HEK293 (cell line): ENCODE measurements at regions not wholly inside any gene's neighbourhood (a gene's known extent, or its start where the extent isn't known, plus 50 kb on each side); places are given as distances from the start of the nearest gene placed in this dataset.

Experiments
- CTCF ChIP-seq: fragments of 450-650 bp; formaldehyde crosslinking; IDR thresholded peaks from 2 replicates; pipeline ENCODE4 v1.5.1; 2016; ENCODE audit warnings: missing biosample characterization, missing genetic modification characterization
- ZBTB21 ChIP-seq: fragments of 450-650 bp; formaldehyde crosslinking; IDR thresholded peaks from 2 replicates; pipeline ENCODE4 v1.5.1; 2017; ENCODE audit warnings: missing biosample characterization, missing genetic modification characterization
- ZNF112 ChIP-seq: fragments of 450-650 bp; formaldehyde crosslinking; IDR thresholded peaks from 2 replicates; pipeline ENCODE4 v1.5.0; 2017; ENCODE audit warnings: missing biosample characterization, missing genetic modification characterization
- ZNF174 ChIP-seq: fragments of 450-650 bp; formaldehyde crosslinking; IDR thresholded peaks from 2 replicates; pipeline ENCODE4 v1.5.0; 2017; ENCODE audit warnings: missing biosample characterization, mild to moderate bottlenecking, missing genetic modification characterization
- ZNF558 ChIP-seq: fragments of 450-650 bp; formaldehyde crosslinking; IDR thresholded peaks from 2 replicates; pipeline ENCODE4 v1.5.1; 2016; ENCODE audit warnings: missing biosample characterization, missing genetic modification characterization
- ZNF777 ChIP-seq: fragments of 450-650 bp; formaldehyde crosslinking; IDR thresholded peaks from 2 replicates; pipeline ENCODE4 v1.5.1; 2017; ENCODE audit warnings: missing biosample characterization, missing genetic modification characterization, borderline replicate concordance

DNA sequence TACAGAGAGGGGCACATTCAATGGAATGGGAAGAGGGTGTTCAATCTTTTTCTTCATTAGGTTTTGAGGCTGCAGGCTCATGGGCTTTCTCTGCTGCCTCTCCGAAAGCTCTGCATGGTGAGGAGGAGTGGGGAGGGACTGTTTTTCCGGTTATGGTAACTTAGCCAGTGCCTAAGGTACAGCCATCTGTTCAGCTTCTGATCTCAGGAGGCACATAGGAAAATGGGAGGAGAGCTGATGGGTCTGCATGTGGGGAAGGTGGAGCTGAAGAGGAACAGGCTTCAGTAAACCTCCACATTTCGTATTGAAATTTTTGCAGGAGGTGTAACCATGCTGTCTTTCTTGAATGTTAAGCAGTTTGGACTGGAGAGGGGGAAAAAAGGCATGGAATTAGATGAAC is 1020.4 kb upstream of the WWC1 start:
- TF ChIP-seq ZNF777, result no peak
- TF ChIP-seq CTCF (tag by site-specific recombination), result no peak
- TF ChIP-seq ZNF174 (tag by site-specific recombination), result no peak
- TF ChIP-seq ZNF558 (tag by site-specific recombination), result no peak
- TF ChIP-seq ZNF112 (tag by site-specific recombination), result no peak
- no peak for TF ChIP-seq ZBTB21
